Activated CD4-positive, alpha-beta T cell treated with anti-CD3 and anti-CD28 coated beads, Interleukin-2, amount 50 U/mL, for 4 hours (primary cell): ENCODE measurements at regions not wholly inside any gene's neighbourhood (a gene's known extent, or its start where the extent isn't known, plus 50 kb on each side); places are given as distances from the start of the nearest gene placed in this dataset.

ENCODE experiments used
- DNase-seq, 2 experiments: peaks; one replicate each; pipeline ENCODE4 v3.0.0-alpha.2; 2020

GRCh38 chr17:79183293-79184158, 108.9 kb downstream of the ENGASE start:
- DNase-seq, result no peak

GRCh38 chr17:79183043-79183292, 108.3 kb downstream of the ENGASE start:
- no peak for DNase-seq

- DNase-seq, result no peak
These were observed 107.8 kb downstream of the ENGASE start for GRCh38 chr17:79182176-79183042.

GRCh38 chr17:79180358-79181005, 105.9 kb downstream of the ENGASE start:
- DNase-seq, result no peak

GRCh38 chr17:79179334-79179733, 104.7 kb downstream of the ENGASE start:
- DNase-seq, result no peak

GRCh38 chr17:79177877-79178276, 103.3 kb downstream of the ENGASE start:
- DNase-seq, result no peak

- no peak for DNase-seq
These were observed 102.4 kb downstream of the ENGASE start for GRCh38 chr17:79176792-79177601.

GRCh38 chr17:79174905-79175856, 100.6 kb downstream of the ENGASE start:
- DNase-seq, result no peak

GRCh38 chr17:79174193-79174765, 99.7 kb downstream of the ENGASE start:
- no peak for DNase-seq

- DNase-seq, result no peak
These were observed 96.6 kb downstream of the ENGASE start for GRCh38 chr17:79171188-79171587.

- no peak for DNase-seq
These were observed 95.2 kb downstream of the ENGASE start for GRCh38 chr17:79169861-79170260.

GRCh38 chr17:79169366-79169765, 94.7 kb downstream of the ENGASE start:
- DNase-seq, result no peak

GRCh38 chr17:79168486-79169055, 93.9 kb downstream of the ENGASE start:
- DNase-seq, result no peak

GRCh38 chr17:79167486-79167885, 92.9 kb downstream of the ENGASE start:
- no peak for DNase-seq

- no peak for DNase-seq
These were observed 91.3 kb downstream of the ENGASE start for GRCh38 chr17:79165756-79166473.

- no peak for DNase-seq
These were observed 90.5 kb downstream of the ENGASE start for GRCh38 chr17:79164913-79165695.

- DNase-seq, result no peak
These were observed 89.8 kb downstream of the ENGASE start for GRCh38 chr17:79164408-79164807.

GRCh38 chr17:79163071-79163470, 88.4 kb downstream of the ENGASE start:
- no peak for DNase-seq
